ENCODE measurements at regions not wholly inside any gene's neighbourhood (a gene's known extent, or its start where the extent isn't known, plus 50 kb on each side); places are given as distances from the start of the nearest gene placed in this dataset.

- H3K9me3 ChIP-seq (ENCODE audit: control insufficient read depth in 2 of 2, insufficient read depth in 1 of 2, low read depth in 1 of 2, low read length in 1 of 2), result no peaks in the 10 kb centered on the region
- no peaks in the 10 kb centered on the region for H3K4me1 ChIP-seq (ENCODE audit: control insufficient read depth in 3 of 3, insufficient read depth in 2 of 3, low read depth in 1 of 3, low read length in 2 of 3)
- no peak overlapping the region for H3K27ac ChIP-seq (ENCODE audit: low read depth in 1 of 3, low read length in 2 of 3)
- no peak for DNase-seq
- H3K4me3 ChIP-seq (ENCODE audit: low read depth in 1 of 3, low read length in 3 of 3), result no peak overlapping the region
- 72 to 87% (median 78%) methylated on average over 2 of the region's 2 CpGs for WGBS, 3 donors
- H3K27me3 ChIP-seq (ENCODE audit: control insufficient read depth in 3 of 3, insufficient read depth in 3 of 3, low read length in 3 of 3), result no peaks in the 10 kb centered on the region
- FAIRE-seq, result no peak
- H3K36me3 ChIP-seq (ENCODE audit: control insufficient read depth in 3 of 3, insufficient read depth in 2 of 3, low read depth in 1 of 3, low read length in 3 of 3), result no peaks in the 10 kb centered on the region
These were observed 784.0 kb downstream of the MRPL39 start for GRCh38 chr21:24823247-24823646.

GRCh38 chr21:24785033-24785432, 822.2 kb downstream of the MRPL39 start:
- DNase-seq (no peak), FAIRE-seq (no peak)
- H3K27ac ChIP-seq (ENCODE audit: low read depth in 1 of 3, low read length in 2 of 3), result no peak overlapping the region
- H3K36me3 ChIP-seq (ENCODE audit: control insufficient read depth in 3 of 3, insufficient read depth in 2 of 3, low read depth in 1 of 3, low read length in 3 of 3), result no peaks in the 10 kb centered on the region
- WGBS, 3 donors, result 40 to 62% (median 44%) methylated on average over 3 of the region's 3 CpGs
- H3K4me1 ChIP-seq (ENCODE audit: control insufficient read depth in 3 of 3, insufficient read depth in 2 of 3, low read depth in 1 of 3, low read length in 2 of 3), result no peaks in the 10 kb centered on the region
- H3K9me3 ChIP-seq (ENCODE audit: control insufficient read depth in 2 of 2, insufficient read depth in 1 of 2, low read depth in 1 of 2, low read length in 1 of 2), result no peaks in the 10 kb centered on the region
- H3K4me3 ChIP-seq (ENCODE audit: low read depth in 1 of 3, low read length in 3 of 3), result no peak overlapping the region
- H3K27me3 ChIP-seq (ENCODE audit: control insufficient read depth in 3 of 3, insufficient read depth in 3 of 3, low read length in 3 of 3), result no peaks in the 10 kb centered on the region

- H3K9me3 ChIP-seq (ENCODE audit: control insufficient read depth in 2 of 2, insufficient read depth in 1 of 2, low read depth in 1 of 2, low read length in 1 of 2), result no peaks in the 10 kb centered on the region
- no peak overlapping the region for H3K4me3 ChIP-seq (ENCODE audit: low read depth in 1 of 3, low read length in 3 of 3)
- FAIRE-seq (no peak), DNase-seq (no peak)
- WGBS, 3 donors, result 13 to 36% (median 36%) methylated on average over 2 of the region's 2 CpGs
- no peaks in the 10 kb centered on the region for H3K27me3 ChIP-seq (ENCODE audit: control insufficient read depth in 3 of 3, insufficient read depth in 3 of 3, low read length in 3 of 3)
- H3K36me3 ChIP-seq (ENCODE audit: control insufficient read depth in 3 of 3, insufficient read depth in 2 of 3, low read depth in 1 of 3, low read length in 3 of 3), result no peaks in the 10 kb centered on the region
- no peak overlapping the region for H3K27ac ChIP-seq (ENCODE audit: low read depth in 1 of 3, low read length in 2 of 3)
- H3K4me1 ChIP-seq (ENCODE audit: control insufficient read depth in 3 of 3, insufficient read depth in 2 of 3, low read depth in 1 of 3, low read length in 2 of 3), result no peaks in the 10 kb centered on the region
These were observed 826.1 kb downstream of the MRPL39 start for GRCh38 chr21:24781146-24781545.

GRCh38 chr21:24759348-24760075, 847.8 kb downstream of the MRPL39 start:
- no peaks in the 10 kb centered on the region for H3K4me1 ChIP-seq (ENCODE audit: control insufficient read depth in 3 of 3, insufficient read depth in 2 of 3, low read depth in 1 of 3, low read length in 2 of 3)
- no peaks in the 10 kb centered on the region for H3K9me3 ChIP-seq (ENCODE audit: control insufficient read depth in 2 of 2, insufficient read depth in 1 of 2, low read depth in 1 of 2, low read length in 1 of 2)
- no peak overlapping the region for H3K4me3 ChIP-seq (ENCODE audit: low read depth in 1 of 3, low read length in 3 of 3)
- no peaks in the 10 kb centered on the region for H3K36me3 ChIP-seq (ENCODE audit: control insufficient read depth in 3 of 3, insufficient read depth in 2 of 3, low read depth in 1 of 3, low read length in 3 of 3)
- FAIRE-seq (no peak), DNase-seq (no peak)
- no peak overlapping the region for H3K27ac ChIP-seq (ENCODE audit: low read depth in 1 of 3, low read length in 2 of 3)
- H3K27me3 ChIP-seq (ENCODE audit: control insufficient read depth in 3 of 3, insufficient read depth in 3 of 3, low read length in 3 of 3), result peaks cover 0 to 2% (median 0%) of the 10 kb centered on the region in 3 donors
- 45 to 59% (median 52%) methylated on average over 3 of the region's 3 CpGs for WGBS, 3 donors

GRCh38 chr21:24738063-24738462, 869.2 kb downstream of the MRPL39 start:
- Histone ChIP-seq H3K4me1 (ENCODE audit: control insufficient read depth in 3 of 3, insufficient read depth in 2 of 3, low read depth in 1 of 3, low read length in 2 of 3) (no peaks in the 10 kb centered on the region), H3K36me3 (ENCODE audit: control insufficient read depth in 3 of 3, insufficient read depth in 2 of 3, low read depth in 1 of 3, low read length in 3 of 3) (no peaks in the 10 kb centered on the region), H3K9me3 (ENCODE audit: control insufficient read depth in 2 of 2, insufficient read depth in 1 of 2, low read depth in 1 of 2, low read length in 1 of 2) (peaks cover 2% of the 10 kb centered on the region in 2 donors), H3K27ac (ENCODE audit: low read depth in 1 of 3, low read length in 2 of 3) (no peak overlapping the region), H3K27me3 (ENCODE audit: control insufficient read depth in 3 of 3, insufficient read depth in 3 of 3, low read length in 3 of 3) (no peaks in the 10 kb centered on the region), H3K4me3 (ENCODE audit: low read depth in 1 of 3, low read length in 3 of 3) (no peak overlapping the region)
- DNase-seq (no peak), FAIRE-seq (no peak)
- WGBS, 3 donors, result 83 to 90% (median 84%) methylated on average over 8 of the region's 8 CpGs

GRCh38 chr21:24737296-24737850, 869.9 kb downstream of the MRPL39 start:
- whole genome bisulfite sequencing, 3 donors, result 48 to 57% (median 55%) methylated on average over 5 of the region's 5 CpGs
- H3K27ac ChIP-seq (ENCODE audit: low read depth in 1 of 3, low read length in 2 of 3), result no peak overlapping the region
- no peak for FAIRE-seq
- no peak for DNase-seq
- H3K36me3 ChIP-seq (ENCODE audit: control insufficient read depth in 3 of 3, insufficient read depth in 2 of 3, low read depth in 1 of 3, low read length in 3 of 3), result no peaks in the 10 kb centered on the region
- no peak overlapping the region for H3K4me3 ChIP-seq (ENCODE audit: low read depth in 1 of 3, low read length in 3 of 3)
- H3K4me1 ChIP-seq (ENCODE audit: control insufficient read depth in 3 of 3, insufficient read depth in 2 of 3, low read depth in 1 of 3, low read length in 2 of 3), result no peaks in the 10 kb centered on the region
- no peaks in the 10 kb centered on the region for H3K27me3 ChIP-seq (ENCODE audit: control insufficient read depth in 3 of 3, insufficient read depth in 3 of 3, low read length in 3 of 3)
- H3K9me3 ChIP-seq (ENCODE audit: control insufficient read depth in 2 of 2, insufficient read depth in 1 of 2, low read depth in 1 of 2, low read length in 1 of 2), result peaks cover 2% of the 10 kb centered on the region in 2 donors

GRCh38 chr21:24730661-24731060, 876.6 kb downstream of the MRPL39 start:
- peaks cover 0 to 2% of the 10 kb centered on the region in 2 donors for H3K9me3 ChIP-seq (ENCODE audit: control insufficient read depth in 2 of 2, insufficient read depth in 1 of 2, low read depth in 1 of 2, low read length in 1 of 2)

GRCh38 chr21:24729568-24729967, 877.7 kb downstream of the MRPL39 start:
- 49 to 64% (median 53%) methylated on average over 3 of the region's 3 CpGs for WGBS, 3 donors
- H3K36me3 ChIP-seq (ENCODE audit: control insufficient read depth in 3 of 3, insufficient read depth in 2 of 3, low read depth in 1 of 3, low read length in 3 of 3), result no peaks in the 10 kb centered on the region
- no peak for FAIRE-seq
- H3K27me3 ChIP-seq (ENCODE audit: control insufficient read depth in 3 of 3, insufficient read depth in 3 of 3, low read length in 3 of 3), result no peaks in the 10 kb centered on the region
- DNase-seq, result no peak
- H3K4me3 ChIP-seq (ENCODE audit: low read depth in 1 of 3, low read length in 3 of 3), result no peak overlapping the region
- no peaks in the 10 kb centered on the region for H3K9me3 ChIP-seq (ENCODE audit: control insufficient read depth in 2 of 2, insufficient read depth in 1 of 2, low read depth in 1 of 2, low read length in 1 of 2)
- H3K27ac ChIP-seq (ENCODE audit: low read depth in 1 of 3, low read length in 2 of 3), result no peak overlapping the region
- H3K4me1 ChIP-seq (ENCODE audit: control insufficient read depth in 3 of 3, insufficient read depth in 2 of 3, low read depth in 1 of 3, low read length in 2 of 3), result no peaks in the 10 kb centered on the region

More at GRCh38 chr21:24730661-24731060, 876.6 kb downstream of the MRPL39 start:
- Histone ChIP-seq H3K36me3 (ENCODE audit: control insufficient read depth in 3 of 3, insufficient read depth in 2 of 3, low read depth in 1 of 3, low read length in 3 of 3) (no peaks in the 10 kb centered on the region), H3K27ac (ENCODE audit: low read depth in 1 of 3, low read length in 2 of 3) (no peak overlapping the region), H3K4me1 (ENCODE audit: control insufficient read depth in 3 of 3, insufficient read depth in 2 of 3, low read depth in 1 of 3, low read length in 2 of 3) (no peaks in the 10 kb centered on the region), H3K4me3 (ENCODE audit: low read depth in 1 of 3, low read length in 3 of 3) (no peak overlapping the region), H3K27me3 (ENCODE audit: control insufficient read depth in 3 of 3, insufficient read depth in 3 of 3, low read length in 3 of 3) (no peaks in the 10 kb centered on the region)
- 55 to 63% (median 56%) methylated on average over 1 of the region's 1 CpG for WGBS, 3 donors
- no peak for DNase-seq
- no peak for FAIRE-seq
